ENCODE measurements at regions not wholly inside any gene's neighbourhood (a gene's known extent, or its start where the extent isn't known, plus 50 kb on each side); places are given as distances from the start of the nearest gene placed in this dataset.

GRCh38 chr14:84425968-84426367 lies 1104.0 kb upstream of the FLRT2 start:
- intact Hi-C loops (cut with DNase I), result no loop called here
- H3K27ac ChIP-seq, result no peak overlapping the region
- no peak for ATAC-seq
- TF ChIP-seq CTCF (IDR thresholded peaks at IDR 0.05), result no peak
- no peak for DNase-seq
- FAIRE-seq, result no peak
- WGBS, 2 donors, result 68 to 91% methylated on average over 2 of the region's 2 CpGs
- H3K4me1 ChIP-seq, result peaks cover 0 to 5% (median 0%) of the 10 kb centered on the region in 3 donors
- H3K27me3 ChIP-seq, result no peaks in the 10 kb centered on the region
- H3K9me3 ChIP-seq, result no peaks in the 10 kb centered on the region
- H3K4me3 ChIP-seq, result no peak overlapping the region
- no peaks in the 10 kb centered on the region for H3K36me3 ChIP-seq

GRCh38 chr14:84432676-84433075 lies 1097.3 kb upstream of the FLRT2 start:
- DNase-seq (no peak), ATAC-seq (peak in 2 of 4 donors; percentile 29 to 32), FAIRE-seq (no peak)
- H3K27ac ChIP-seq, result no peak overlapping the region
- H3K4me3 ChIP-seq, result no peak overlapping the region
- H3K36me3 ChIP-seq, result no peaks in the 10 kb centered on the region
- intact Hi-C loops (cut with DNase I), result no loop called here
- no peaks in the 10 kb centered on the region for H3K27me3 ChIP-seq
- H3K9me3 ChIP-seq, result no peaks in the 10 kb centered on the region
- H3K4me1 ChIP-seq, result peaks cover 0 to 4% (median 0%) of the 10 kb centered on the region in 3 donors
- TF ChIP-seq CTCF (IDR thresholded peaks at IDR 0.05), result no peak

- FAIRE-seq (no peak), ATAC-seq (no peak), DNase-seq (no peak)
- no peaks in the 10 kb centered on the region for H3K36me3 ChIP-seq
- H3K4me3 ChIP-seq, result no peak overlapping the region
- H3K9me3 ChIP-seq, result no peaks in the 10 kb centered on the region
- no peaks in the 10 kb centered on the region for H3K27me3 ChIP-seq
- intact Hi-C loops (cut with DNase I), result no loop called here
- H3K4me1 ChIP-seq, result peaks cover 0 to 4% (median 0%) of the 10 kb centered on the region in 3 donors
- no peak for TF ChIP-seq CTCF (IDR thresholded peaks at IDR 0.05)
- WGBS, 2 donors, result 55 to 77% methylated on average over 2 of the region's 2 CpGs
- H3K27ac ChIP-seq, result no peak overlapping the region
Measured at GRCh38 chr14:84433961-84434360, 1096.0 kb upstream of the FLRT2 start.

GRCh38 chr14:84435820-84436324 lies 1094.1 kb upstream of the FLRT2 start:
- H3K4me1 ChIP-seq, result peaks cover 0 to 4% (median 0%) of the 10 kb centered on the region in 3 donors
- DNase-seq (no peak), ATAC-seq (no peak), FAIRE-seq (no peak)
- no peaks in the 10 kb centered on the region for H3K9me3 ChIP-seq
- H3K27ac ChIP-seq, result no peak overlapping the region
- H3K4me3 ChIP-seq, result no peak overlapping the region
- WGBS, 2 donors, result 92% methylated on average over 1 of the region's 1 CpG
- no peaks in the 10 kb centered on the region for H3K27me3 ChIP-seq
- H3K36me3 ChIP-seq, result no peaks in the 10 kb centered on the region
- intact Hi-C loops (cut with DNase I), result no loop called here
- no peak for TF ChIP-seq CTCF (IDR thresholded peaks at IDR 0.05)

- peaks cover 0 to 4% (median 0%) of the 10 kb centered on the region in 3 donors for H3K4me1 ChIP-seq
- no peak overlapping the region for H3K4me3 ChIP-seq
- DNase-seq (no peak), FAIRE-seq (no peak), ATAC-seq (no peak)
- H3K27ac ChIP-seq, result no peak overlapping the region
- H3K36me3 ChIP-seq, result no peaks in the 10 kb centered on the region
- no peak for TF ChIP-seq CTCF (IDR thresholded peaks at IDR 0.05)
- intact Hi-C loops (cut with DNase I), result no loop called here
- H3K27me3 ChIP-seq, result no peaks in the 10 kb centered on the region
- 41 to 51% methylated on average over 2 of the region's 2 CpGs for WGBS, 2 donors
- no peaks in the 10 kb centered on the region for H3K9me3 ChIP-seq
Measured at GRCh38 chr14:84436528-84436927, 1093.4 kb upstream of the FLRT2 start.
